HL-60 (cell line): ENCODE measurements at regions not wholly inside any gene's neighbourhood (a gene's known extent, or its start where the extent isn't known, plus 50 kb on each side); places are given as distances from the start of the nearest gene placed in this dataset.

ENCODE experiments used
- DNase-seq, 2 experiments: peaks; one replicate each; pipeline ENCODE4 v3.0.0-alpha.2; 2010 to 2020; ENCODE audit warnings: low read depth in 1 of 2, low spot score in 1 of 2
- H3K27ac ChIP-seq: fragments of 250-450 bp; sonication (Bioruptor Pico); replicated peaks from 2 replicates; pipeline ENCODE4 v1.5.1; 2020; ENCODE audit warnings: mild to moderate bottlenecking, moderate library complexity
- H3K27me3 ChIP-seq: fragments of 250-450 bp; sonication (Bioruptor Pico); 2 replicates; pipeline ENCODE4 v1.5.1; 2021; ENCODE audit warnings: mild to moderate bottlenecking, moderate library complexity; ENCODE audit not compliant: insufficient read depth, poor library complexity, severe bottlenecking
- H3K4me3 ChIP-seq: replicated peaks from 2 replicates; pipeline ENCODE4 v1.5.1; 2011; ENCODE audit warnings: mild to moderate bottlenecking, control low read depth, low read length; ENCODE audit not compliant: insufficient read depth
- GABPA ChIP-seq: IDR thresholded peaks from 2 replicates; pipeline ENCODE4 v1.6.1; 2012; ENCODE audit warnings: low read depth
- POLR2AphosphoS5 ChIP-seq: IDR thresholded peaks from 2 replicates; pipeline ENCODE4 v1.6.1; 2012; ENCODE audit warnings: low read depth
- REST ChIP-seq: IDR thresholded peaks from 2 replicates; pipeline ENCODE4 v1.6.1; 2012; ENCODE audit warnings: low read depth; ENCODE audit not compliant: insufficient replicate concordance
- SPI1 ChIP-seq: IDR thresholded peaks from 2 replicates; pipeline ENCODE4 v1.6.1; 2012; ENCODE audit warnings: low read depth, mild to moderate bottlenecking, borderline replicate concordance
- TF ChIP-seq, protein P1 (sequence below): IDR thresholded peaks from one replicate; pipeline ENCODE4 v1.5.1; 2011; ENCODE audit warnings: low read length, control low read depth, inconsistent platforms; ENCODE audit not compliant: insufficient read depth

GRCh38 chr6:167776906-167777627 is 49.6 kb upstream of the AFDN start:
- Histone ChIP-seq H3K27ac (no peak overlapping the region), H3K27me3 (no peaks in the 10 kb centered on the region)
- DNase-seq, result no peak

More at GRCh38 chr6:167776906-167777627, 49.6 kb upstream of the AFDN start:
- TF ChIP-seq, protein P1, sequence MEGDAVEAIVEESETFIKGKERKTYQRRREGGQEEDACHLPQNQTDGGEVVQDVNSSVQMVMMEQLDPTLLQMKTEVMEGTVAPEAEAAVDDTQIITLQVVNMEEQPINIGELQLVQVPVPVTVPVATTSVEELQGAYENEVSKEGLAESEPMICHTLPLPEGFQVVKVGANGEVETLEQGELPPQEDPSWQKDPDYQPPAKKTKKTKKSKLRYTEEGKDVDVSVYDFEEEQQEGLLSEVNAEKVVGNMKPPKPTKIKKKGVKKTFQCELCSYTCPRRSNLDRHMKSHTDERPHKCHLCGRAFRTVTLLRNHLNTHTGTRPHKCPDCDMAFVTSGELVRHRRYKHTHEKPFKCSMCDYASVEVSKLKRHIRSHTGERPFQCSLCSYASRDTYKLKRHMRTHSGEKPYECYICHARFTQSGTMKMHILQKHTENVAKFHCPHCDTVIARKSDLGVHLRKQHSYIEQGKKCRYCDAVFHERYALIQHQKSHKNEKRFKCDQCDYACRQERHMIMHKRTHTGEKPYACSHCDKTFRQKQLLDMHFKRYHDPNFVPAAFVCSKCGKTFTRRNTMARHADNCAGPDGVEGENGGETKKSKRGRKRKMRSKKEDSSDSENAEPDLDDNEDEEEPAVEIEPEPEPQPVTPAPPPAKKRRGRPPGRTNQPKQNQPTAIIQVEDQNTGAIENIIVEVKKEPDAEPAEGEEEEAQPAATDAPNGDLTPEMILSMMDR, result no peak
- TF ChIP-seq POLR2AphosphoS5, result no peak
- TF ChIP-seq SPI1, result no peak
- TF ChIP-seq REST, result no peak
- no peak for TF ChIP-seq GABPA
- no peak overlapping the region for H3K4me3 ChIP-seq
